ENCODE measurements at regions not wholly inside any gene's neighbourhood (a gene's known extent, or its start where the extent isn't known, plus 50 kb on each side); places are given as distances from the start of the nearest gene placed in this dataset.

GRCh38 chr6:76681781-76682180 is 609.3 kb upstream of the IMPG1 start (continued):
- TF ChIP-seq ZBTB33 (IDR thresholded peaks at IDR 0.05; ENCODE audit: extremely low read depth, insufficient replicate concordance, low read length) (no peak), JUND (IDR thresholded peaks at IDR 0.05) (no peak), SRF (IDR thresholded peaks at IDR 0.05; ENCODE audit: low read depth) (no peak), EZH2 (IDR thresholded peaks at IDR 0.05) (no peak), FOSL1 (IDR thresholded peaks at IDR 0.05; ENCODE audit: low read depth) (no peak)

GRCh38 chr6:76677017-76677416 is 604.6 kb upstream of the IMPG1 start:
- no TSS peak for BruUV-seq (replicated peaks)
- CTCF ChIA-PET: no interaction called here
- no peak for ATAC-seq

GRCh38 chr6:76671751-76672150 is 599.3 kb upstream of the IMPG1 start:
- no peak for ATAC-seq
- no peak overlapping the region for H3K4me2 ChIP-seq (ENCODE audit: low read length)
- ChIA-PET RAD21 (ENCODE audit: low non-redundant PET in 1 of 2, low total read pairs in 2 of 2, uncharacterized antibody in 2 of 2, unreplicated experiment in 2 of 2) (no interaction called here), POLR2A (no interaction called here), CTCF (no interaction called here)
- no peak for TF ChIP-seq CBX3 (IDR thresholded peaks at IDR 0.05; ENCODE audit: low read depth)
- TF ChIP-seq YY1 (IDR thresholded peaks at IDR 0.05; ENCODE audit: extremely low read depth, insufficient replicate concordance, low read depth, low read length): no peak
- no peak overlapping the region for H3K4me3 ChIP-seq (replicated peaks in 1 of 2; ENCODE audit: low read depth in 1 of 2, low read length in 2 of 2)
- no peak overlapping the region for H3K9ac ChIP-seq (ENCODE audit: low read length)
- H3K9me3 ChIP-seq (ENCODE audit: control insufficient read depth in 1 of 2, insufficient read depth in 1 of 2, low read depth in 1 of 2, low read length in 2 of 2): no peaks in the 10 kb centered on the region
- H3K9me2 ChIP-seq (ENCODE audit: insufficient read depth): no peaks in the 10 kb centered on the region
- intact Hi-C loops (cut with micrococcal nuclease): no loop called here
- no TSS peak for BruUV-seq (replicated peaks)
- no peaks in the 10 kb centered on the region for H3K27me3 ChIP-seq (ENCODE audit: insufficient read depth, low read length)
- no peak overlapping the region for H2AFZ ChIP-seq (ENCODE audit: low read depth, low read length, poor library complexity, severe bottlenecking)
- no peaks in the 10 kb centered on the region for H3K79me2 ChIP-seq (ENCODE audit: insufficient read depth, low read length)
- no peaks in the 10 kb centered on the region for H4K20me1 ChIP-seq (ENCODE audit: insufficient read depth)
- H3K4me1 ChIP-seq (ENCODE audit: control insufficient read depth in 1 of 2, insufficient read depth in 2 of 2, low read length in 2 of 2): no peaks in the 10 kb centered on the region
- DNase-seq (ENCODE audit: low read depth, low spot score): no peak
- no peak overlapping the region for H3K27ac ChIP-seq (ENCODE audit: low read depth, low read length)
- H3K36me3 ChIP-seq (ENCODE audit: control insufficient read depth in 1 of 2, insufficient read depth in 2 of 2, low read length in 2 of 2): no peaks in the 10 kb centered on the region

More at GRCh38 chr6:76677017-76677416, 604.6 kb upstream of the IMPG1 start:
- ChIA-PET POLR2A (no interaction called here), RAD21 (ENCODE audit: low non-redundant PET in 1 of 2, low total read pairs in 2 of 2, uncharacterized antibody in 2 of 2, unreplicated experiment in 2 of 2) (no interaction called here)
- TF ChIP-seq POLR2AphosphoS5 (IDR thresholded peaks at IDR 0.05; ENCODE audit: low read depth, low read length) (no peak), EZH2phosphoT487 (IDR thresholded peaks at IDR 0.05; ENCODE audit: borderline replicate concordance) (no peak), FOSL1 (IDR thresholded peaks at IDR 0.05; ENCODE audit: low read depth) (no peak)
- Histone ChIP-seq H2AFZ (ENCODE audit: low read depth, low read length, poor library complexity, severe bottlenecking) (no peak overlapping the region), H3K79me2 (ENCODE audit: insufficient read depth, low read length) (no peaks in the 10 kb centered on the region), H3K4me2 (ENCODE audit: low read length) (no peak overlapping the region), H3K9me3 (ENCODE audit: control insufficient read depth in 1 of 2, insufficient read depth in 1 of 2, low read depth in 1 of 2, low read length in 2 of 2) (no peaks in the 10 kb centered on the region), H3K27me3 (ENCODE audit: insufficient read depth, low read length) (no peaks in the 10 kb centered on the region), H4K20me1 (ENCODE audit: insufficient read depth) (no peaks in the 10 kb centered on the region), H3K9me2 (ENCODE audit: insufficient read depth) (no peaks in the 10 kb centered on the region), H3K36me3 (ENCODE audit: control insufficient read depth in 1 of 2, insufficient read depth in 2 of 2, low read length in 2 of 2) (no peaks in the 10 kb centered on the region), H3K4me1 (ENCODE audit: control insufficient read depth in 1 of 2, insufficient read depth in 2 of 2, low read length in 2 of 2) (no peaks in the 10 kb centered on the region), H3K9ac (ENCODE audit: low read length) (no peak overlapping the region), H3K4me3 (replicated peaks in 1 of 2; ENCODE audit: low read depth in 1 of 2, low read length in 2 of 2) (no peak overlapping the region), H3K27ac (ENCODE audit: low read depth, low read length) (no peak overlapping the region)
- no peak for DNase-seq (ENCODE audit: low read depth, low spot score)
- intact Hi-C loops (cut with micrococcal nuclease): no loop called here
